Effector CD4-positive, alpha-beta T cell (primary cell): ENCODE measurements at regions not wholly inside any gene's neighbourhood (a gene's known extent, or its start where the extent isn't known, plus 50 kb on each side); places are given as distances from the start of the nearest gene placed in this dataset.
"Not testable (repeated sequence)": the region's sequence is repeated elsewhere in the genome, so short reads cannot be mapped to it uniquely, and the experiment has no call there.

Experiments
- DNase-seq: peaks from one replicate; pipeline ENCODE4 v3.0.0-alpha.2; 2020

- DNase-seq: no peak
Measured at GRCh38 chr1:55464550-55464949, 249.4 kb upstream of the USP24 start.

GRCh38 chr1:55463814-55464475 is 248.8 kb upstream of the USP24 start:
- no peak for DNase-seq

- no peak for DNase-seq
Measured at GRCh38 chr1:55457874-55458273, 242.7 kb upstream of the USP24 start.

- no peak for DNase-seq
Measured at GRCh38 chr1:55456971-55457370, 241.8 kb upstream of the USP24 start.

GRCh38 chr1:55448261-55448660 is 233.1 kb upstream of the USP24 start:
- DNase-seq: no peak

- no peak for DNase-seq
Measured at GRCh38 chr1:55447488-55447887, 232.3 kb upstream of the USP24 start.

GRCh38 chr1:55446351-55446750 is 231.2 kb upstream of the USP24 start:
- DNase-seq: no peak

- DNase-seq: no peak
Measured at GRCh38 chr1:55445416-55445815, 230.3 kb upstream of the USP24 start.

GRCh38 chr1:55444667-55445066 is 229.5 kb upstream of the USP24 start:
- DNase-seq: no peak

GRCh38 chr1:55443175-55443915 is 228.2 kb upstream of the USP24 start:
- DNase-seq: no peak

GRCh38 chr1:55441489-55441888 is 226.3 kb upstream of the USP24 start:
- DNase-seq: no peak

- no peak for DNase-seq
Measured at GRCh38 chr1:55437692-55438091, 222.5 kb upstream of the USP24 start.

GRCh38 chr1:55430720-55431119 is 215.6 kb upstream of the USP24 start:
- DNase-seq: not testable (repeated sequence)

GRCh38 chr1:55430206-55430605 is 215.0 kb upstream of the USP24 start:
- not testable (repeated sequence) for DNase-seq

- DNase-seq: no peak
Measured at GRCh38 chr1:55428944-55429931, 214.1 kb upstream of the USP24 start.

GRCh38 chr1:55428231-55428630 is 213.1 kb upstream of the USP24 start:
- DNase-seq: no peak

GRCh38 chr1:55427606-55428005 is 212.4 kb upstream of the USP24 start:
- DNase-seq: no peak

- DNase-seq: no peak
Measured at GRCh38 chr1:55426619-55427018, 211.5 kb upstream of the USP24 start.

- DNase-seq: no peak
Measured at GRCh38 chr1:55426156-55426555, 211.0 kb upstream of the USP24 start.

- DNase-seq: no peak
Measured at GRCh38 chr1:55425310-55425930, 210.3 kb upstream of the USP24 start.

- no peak for DNase-seq
Measured at GRCh38 chr1:55423376-55423775, 208.2 kb upstream of the USP24 start.

GRCh38 chr1:55420929-55421716 is 206.0 kb upstream of the USP24 start:
- no peak for DNase-seq
